ENCODE measurements at regions not wholly inside any gene's neighbourhood (a gene's known extent, or its start where the extent isn't known, plus 50 kb on each side); places are given as distances from the start of the nearest gene placed in this dataset.

- no peak overlapping the region for H3K4me2 ChIP-seq (ENCODE audit: control insufficient read depth, extremely low read depth, insufficient read depth, low read depth, low read length)
- H2AFZ ChIP-seq (ENCODE audit: control insufficient read depth, low read length): no peak overlapping the region
- TF ChIP-seq CTCF (optimal IDR thresholded peaks at IDR 0.05 in 1 of 3, IDR thresholded peaks at IDR 0.05 in 1 of 3, conservative IDR thresholded peaks at IDR 0.05 in 1 of 3; ENCODE audit: extremely low read depth in 1 of 3, insufficient read depth in 2 of 3, low read length in 3 of 3): no peak
- no peak for TF ChIP-seq EZH2 (IDR thresholded peaks at IDR 0.05; ENCODE audit: low read length)
- FAIRE-seq (no peak), DNase-seq (ENCODE audit: low read depth, low spot score) (no peak)
- H3K9me1 ChIP-seq (ENCODE audit: control insufficient read depth, extremely low read depth, insufficient read depth, low read length): no peaks in the 10 kb centered on the region
- no peak overlapping the region for H3K4me3 ChIP-seq (ENCODE audit: control insufficient read depth in 2 of 3, extremely low read depth in 1 of 3, insufficient read depth in 2 of 3, low read depth in 1 of 3, low read length in 3 of 3)
- H3K27me3 ChIP-seq (ENCODE audit: control insufficient read depth, extremely low read depth, insufficient read depth, low read length): no peaks in the 10 kb centered on the region
- no peaks in the 10 kb centered on the region for H3K4me1 ChIP-seq (ENCODE audit: control insufficient read depth, extremely low read depth, insufficient read depth, low read length)
- no peak overlapping the region for H3K27ac ChIP-seq (ENCODE audit: control insufficient read depth, insufficient read depth, low read length)
- H3K9ac ChIP-seq (ENCODE audit: control insufficient read depth, extremely low read depth, insufficient read depth, low read length): no peak overlapping the region
- peaks cover 4% of the 10 kb centered on the region for H3K9me3 ChIP-seq (ENCODE audit: control insufficient read depth, low read depth, low read length)
- no peaks in the 10 kb centered on the region for H4K20me1 ChIP-seq (ENCODE audit: control insufficient read depth, extremely low read depth, insufficient read depth, low read length)
- no peaks in the 10 kb centered on the region for H3K36me3 ChIP-seq (ENCODE audit: control insufficient read depth in 2 of 2, extremely low read depth in 1 of 2, insufficient read depth in 2 of 2, low read length in 2 of 2)
- no peaks in the 10 kb centered on the region for H3K79me2 ChIP-seq (ENCODE audit: control insufficient read depth, insufficient read depth, low read length)
- dilution Hi-C loops (cut with MboI; ENCODE audit: extremely low pct_ligation_motif_present, low sequenced_read_pairs): no loop called here
Measured at GRCh38 chr13:111483621-111483987, 163.2 kb downstream of the TEX29 start.

GRCh38 chr13:111484141-111484925 is 163.9 kb downstream of the TEX29 start:
- H4K20me1 ChIP-seq (ENCODE audit: control insufficient read depth, extremely low read depth, insufficient read depth, low read length): no peaks in the 10 kb centered on the region
- H3K4me3 ChIP-seq (ENCODE audit: control insufficient read depth in 2 of 3, extremely low read depth in 1 of 3, insufficient read depth in 2 of 3, low read depth in 1 of 3, low read length in 3 of 3): no peak overlapping the region
- no peaks in the 10 kb centered on the region for H3K9me1 ChIP-seq (ENCODE audit: control insufficient read depth, extremely low read depth, insufficient read depth, low read length)
- H3K36me3 ChIP-seq (ENCODE audit: control insufficient read depth in 2 of 2, extremely low read depth in 1 of 2, insufficient read depth in 2 of 2, low read length in 2 of 2): no peaks in the 10 kb centered on the region
- H3K4me1 ChIP-seq (ENCODE audit: control insufficient read depth, extremely low read depth, insufficient read depth, low read length): no peaks in the 10 kb centered on the region
- no peaks in the 10 kb centered on the region for H3K79me2 ChIP-seq (ENCODE audit: control insufficient read depth, insufficient read depth, low read length)
- no peak for DNase-seq (ENCODE audit: low read depth, low spot score)
- no peak overlapping the region for H2AFZ ChIP-seq (ENCODE audit: control insufficient read depth, low read length)
- dilution Hi-C loops (cut with MboI; ENCODE audit: extremely low pct_ligation_motif_present, low sequenced_read_pairs): no loop called here
- TF ChIP-seq EZH2 (IDR thresholded peaks at IDR 0.05; ENCODE audit: low read length) (no peak), CTCF (optimal IDR thresholded peaks at IDR 0.05 in 1 of 3, IDR thresholded peaks at IDR 0.05 in 1 of 3, conservative IDR thresholded peaks at IDR 0.05 in 1 of 3; ENCODE audit: extremely low read depth in 1 of 3, insufficient read depth in 2 of 3, low read length in 3 of 3) (no peak)
- H3K27me3 ChIP-seq (ENCODE audit: control insufficient read depth, extremely low read depth, insufficient read depth, low read length): no peaks in the 10 kb centered on the region
- no peak for FAIRE-seq
- peaks cover 4% of the 10 kb centered on the region for H3K9me3 ChIP-seq (ENCODE audit: control insufficient read depth, low read depth, low read length)
- H3K9ac ChIP-seq (ENCODE audit: control insufficient read depth, extremely low read depth, insufficient read depth, low read length): no peak overlapping the region
- no peak overlapping the region for H3K4me2 ChIP-seq (ENCODE audit: control insufficient read depth, extremely low read depth, insufficient read depth, low read depth, low read length)
- no peak overlapping the region for H3K27ac ChIP-seq (ENCODE audit: control insufficient read depth, insufficient read depth, low read length)

Measured in keratinocyte (primary cell).